T47D (cell line): ENCODE measurements at regions not wholly inside any gene's neighbourhood (a gene's known extent, or its start where the extent isn't known, plus 50 kb on each side); places are given as distances from the start of the nearest gene placed in this dataset.
"Not testable (repeated sequence)": the region's sequence is repeated elsewhere in the genome, so short reads cannot be mapped to it uniquely, and the experiment has no call there.

Experiments
- DNase-seq, 2 experiments: peaks; one replicate each; pipeline versions ENCODE4 v3.0.0 to v3.0.0-alpha.2; 2011 to 2012; ENCODE audit warnings: low read depth in 1 of 2, low spot score in 1 of 2
- JUND ChIP-seq: IDR thresholded peaks from 2 replicates; pipeline ENCODE4 v1.6.1; 2012; ENCODE audit warnings: low read depth
- in situ Hi-C: cut with HindIII; loops from 2 replicates; pipeline ENCODE4 v1.10.0; 2016; ENCODE audit warnings: low sequenced_read_pairs, low pct_unique_long_range_greater_than_20kb

GRCh38 chrX:39416547-39417260 is 615.4 kb downstream of the MID1IP1 start:
- in situ Hi-C loops = no loop called here
- no peak for DNase-seq
- TF ChIP-seq JUND = no peak

GRCh38 chrX:39418254-39418704 is 617.0 kb downstream of the MID1IP1 start:
- DNase-seq = no peak
- in situ Hi-C loops = no loop called here
- no peak for TF ChIP-seq JUND

- in situ Hi-C loops = no loop called here
- TF ChIP-seq JUND = no peak
- no peak for DNase-seq
These were observed 617.7 kb downstream of the MID1IP1 start for GRCh38 chrX:39418731-39419638.

GRCh38 chrX:39421006-39421405 is 619.7 kb downstream of the MID1IP1 start:
- no peak for DNase-seq
- in situ Hi-C loops = no loop called here
- TF ChIP-seq JUND = no peak

- in situ Hi-C loops = no loop called here
- no peak for DNase-seq
- TF ChIP-seq JUND = no peak
These were observed 624.0 kb downstream of the MID1IP1 start for GRCh38 chrX:39425124-39425806.

- TF ChIP-seq JUND = no peak
- in situ Hi-C loops = no loop called here
- no peak for DNase-seq
These were observed 624.8 kb downstream of the MID1IP1 start for GRCh38 chrX:39426101-39426500.

- in situ Hi-C loops = no loop called here
- no peak for TF ChIP-seq JUND
- DNase-seq = no peak
These were observed 626.2 kb downstream of the MID1IP1 start for GRCh38 chrX:39427492-39427891.

GRCh38 chrX:39427906-39428305 is 626.6 kb downstream of the MID1IP1 start:
- in situ Hi-C loops = no loop called here
- TF ChIP-seq JUND = no peak
- DNase-seq = no peak

GRCh38 chrX:39430551-39430950 is 629.3 kb downstream of the MID1IP1 start:
- no peak for TF ChIP-seq JUND
- in situ Hi-C loops = no loop called here
- no peak for DNase-seq

- DNase-seq = no peak
- in situ Hi-C loops = no loop called here
- no peak for TF ChIP-seq JUND
These were observed 630.6 kb downstream of the MID1IP1 start for GRCh38 chrX:39431893-39432292.

- in situ Hi-C loops, DNase-seq: not testable (repeated sequence)
These were observed 633.4 kb downstream of the MID1IP1 start for GRCh38 chrX:39434671-39435070.

GRCh38 chrX:39436538-39436937 is 635.3 kb downstream of the MID1IP1 start:
- in situ Hi-C loops, DNase-seq: not testable (repeated sequence)
